Breast epithelium (tissue), 4 donors: ENCODE measurements at regions not wholly inside any gene's neighbourhood (a gene's known extent, or its start where the extent isn't known, plus 50 kb on each side); places are given as distances from the start of the nearest gene placed in this dataset.
"Not testable (repeated sequence)": the region's sequence is repeated elsewhere in the genome, so short reads cannot be mapped to it uniquely, and the experiment has no call there.

ENCODE experiments used
- DNase-seq, 2 donors: peaks; one replicate each; pipeline ENCODE4 v3.0.0-alpha.2; 2019; ENCODE audit warnings: low spot score in 2 of 2
- H3K27ac ChIP-seq, 2 donors: fragments of 200-600 bp; sonication (generic) in 1 of 2; one replicate each; pipeline ENCODE4 v1.5.1; 2016 to 2019; ENCODE audit warnings: mild to moderate bottlenecking in 1 of 2
- H3K27me3 ChIP-seq, 2 donors: fragments of 200-600 bp; sonication (generic) in 1 of 2; one replicate each; pipeline versions ENCODE4 v1.5.1 to v1.6.0; 2017 to 2019; ENCODE audit warnings: control low read depth in 1 of 2, mild to moderate bottlenecking in 1 of 2
- H3K36me3 ChIP-seq: fragments of 200-600 bp; one replicate; pipeline ENCODE4 v1.5.1; 2019
- H3K4me1 ChIP-seq, 2 donors: fragments of 200-600 bp; sonication (generic); one replicate each; pipeline ENCODE4 v1.5.1; 2016 to 2019; ENCODE audit warnings: control low read depth in 1 of 2
- H3K4me3 ChIP-seq, 3 donors: fragments of 200-600 bp; sonication (generic); 1 replicate in 2 of 3; 2 replicates in 1 of 3; pipeline ENCODE4 v1.5.1; 2016 to 2019; ENCODE audit warnings: mild to moderate bottlenecking in 3 of 3, moderate library complexity in 2 of 3
- H3K9me3 ChIP-seq, 2 donors: fragments of 200-600 bp; sonication (generic) in 1 of 2; one replicate each; pipeline ENCODE4 v1.5.1; 2016 to 2019; ENCODE audit warnings: control low read depth in 1 of 2
- POLR2A ChIP-seq: fragments of 450-650 bp; IDR thresholded peaks from one replicate; pipeline ENCODE4 v1.6.1; 2016; ENCODE audit warnings: antibody characterized with exemption, mild to moderate bottlenecking, moderate library complexity
- POLR2AphosphoS5 ChIP-seq, 3 donors: sonication (generic); formaldehyde crosslinking; IDR thresholded peaks; one replicate each; pipeline ENCODE4 v1.6.1; 2017; ENCODE audit warnings: antibody characterized with exemption in 3 of 3
- intact Hi-C: fragments of 100-400 bp; cut with DNase I; formaldehyde crosslinking; loops from one replicate; pipeline ENCODE4 v1.15.1; 2023; ENCODE audit warnings: low total_unique reads
- TF ChIP-seq, protein P1 (sequence below), 3 donors: fragments of 450-650 bp; IDR thresholded peaks; one replicate each; pipeline ENCODE4 v1.5.1; 2016 to 2017; ENCODE audit warnings: antibody characterized with exemption in 3 of 3, mild to moderate bottlenecking in 3 of 3, moderate library complexity in 3 of 3

DNA sequence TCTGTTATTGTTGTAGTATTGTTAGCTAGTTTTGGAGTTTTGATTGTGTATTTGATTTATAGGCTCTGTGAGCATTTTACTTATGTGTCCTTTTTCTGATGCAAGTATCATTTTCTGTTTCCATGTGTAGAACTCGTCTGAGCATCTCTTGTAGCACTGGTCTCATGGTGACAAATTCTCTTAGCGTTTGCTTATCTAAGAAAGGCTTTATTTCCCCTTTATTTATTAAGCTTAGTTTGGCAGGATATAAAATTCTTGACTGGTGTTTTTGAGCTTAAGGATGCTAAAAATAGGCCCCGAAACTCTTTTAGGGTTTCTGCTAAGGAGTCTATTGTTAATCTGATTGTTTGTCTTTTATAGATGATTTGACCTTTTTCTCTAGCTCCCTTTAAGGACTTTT, 57.6 kb upstream of the THUMPD2 start:
- Histone ChIP-seq H3K4me3 (no peak overlapping the region), H3K27me3 (no peaks in the 10 kb centered on the region), H3K9me3 (peaks cover 0 to 11% of the 10 kb centered on the region in 2 donors), H3K27ac (no peak overlapping the region), H3K4me1 (no peaks in the 10 kb centered on the region), H3K36me3 (no peaks in the 10 kb centered on the region)
- intact Hi-C loops: no loop called here
- TF ChIP-seq POLR2A: no peak
- TF ChIP-seq, protein P1, sequence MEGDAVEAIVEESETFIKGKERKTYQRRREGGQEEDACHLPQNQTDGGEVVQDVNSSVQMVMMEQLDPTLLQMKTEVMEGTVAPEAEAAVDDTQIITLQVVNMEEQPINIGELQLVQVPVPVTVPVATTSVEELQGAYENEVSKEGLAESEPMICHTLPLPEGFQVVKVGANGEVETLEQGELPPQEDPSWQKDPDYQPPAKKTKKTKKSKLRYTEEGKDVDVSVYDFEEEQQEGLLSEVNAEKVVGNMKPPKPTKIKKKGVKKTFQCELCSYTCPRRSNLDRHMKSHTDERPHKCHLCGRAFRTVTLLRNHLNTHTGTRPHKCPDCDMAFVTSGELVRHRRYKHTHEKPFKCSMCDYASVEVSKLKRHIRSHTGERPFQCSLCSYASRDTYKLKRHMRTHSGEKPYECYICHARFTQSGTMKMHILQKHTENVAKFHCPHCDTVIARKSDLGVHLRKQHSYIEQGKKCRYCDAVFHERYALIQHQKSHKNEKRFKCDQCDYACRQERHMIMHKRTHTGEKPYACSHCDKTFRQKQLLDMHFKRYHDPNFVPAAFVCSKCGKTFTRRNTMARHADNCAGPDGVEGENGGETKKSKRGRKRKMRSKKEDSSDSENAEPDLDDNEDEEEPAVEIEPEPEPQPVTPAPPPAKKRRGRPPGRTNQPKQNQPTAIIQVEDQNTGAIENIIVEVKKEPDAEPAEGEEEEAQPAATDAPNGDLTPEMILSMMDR (IDR thresholded peaks at IDR 0.05): no peak
- no peak for TF ChIP-seq POLR2AphosphoS5 (IDR thresholded peaks at IDR 0.05)
- DNase-seq: no peak

DNA sequence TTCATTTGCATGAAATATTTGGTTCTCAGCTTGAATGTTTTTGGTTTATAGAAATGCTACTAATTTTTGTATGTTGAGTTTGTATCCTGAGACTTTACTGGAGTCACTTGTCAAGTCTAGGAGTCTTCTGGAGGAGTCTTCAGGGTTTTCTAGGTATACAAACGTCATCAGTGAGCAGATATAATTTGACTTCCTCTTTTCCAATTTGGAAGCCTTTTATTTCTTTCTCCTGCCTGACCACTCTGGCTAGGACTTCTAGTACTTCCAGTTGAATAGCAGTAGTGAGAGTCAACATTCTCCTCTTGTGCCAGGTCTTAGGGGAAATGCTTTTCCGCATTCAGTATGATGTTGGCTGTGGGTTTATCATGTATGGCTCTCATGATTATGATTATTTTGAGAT, 55.4 kb upstream of the THUMPD2 start:
- intact Hi-C loops: no loop called here
- Histone ChIP-seq H3K4me1 (no peaks in the 10 kb centered on the region), H3K9me3 (peaks cover 0 to 11% of the 10 kb centered on the region in 2 donors), H3K4me3 (no peak overlapping the region), H3K27me3 (no peaks in the 10 kb centered on the region), H3K36me3 (no peaks in the 10 kb centered on the region), H3K27ac (no peak overlapping the region)
- TF ChIP-seq POLR2AphosphoS5 (IDR thresholded peaks at IDR 0.05): no peak
- TF ChIP-seq, protein P1 (IDR thresholded peaks at IDR 0.05): no peak
- TF ChIP-seq POLR2A: no peak
- no peak for DNase-seq

DNA sequence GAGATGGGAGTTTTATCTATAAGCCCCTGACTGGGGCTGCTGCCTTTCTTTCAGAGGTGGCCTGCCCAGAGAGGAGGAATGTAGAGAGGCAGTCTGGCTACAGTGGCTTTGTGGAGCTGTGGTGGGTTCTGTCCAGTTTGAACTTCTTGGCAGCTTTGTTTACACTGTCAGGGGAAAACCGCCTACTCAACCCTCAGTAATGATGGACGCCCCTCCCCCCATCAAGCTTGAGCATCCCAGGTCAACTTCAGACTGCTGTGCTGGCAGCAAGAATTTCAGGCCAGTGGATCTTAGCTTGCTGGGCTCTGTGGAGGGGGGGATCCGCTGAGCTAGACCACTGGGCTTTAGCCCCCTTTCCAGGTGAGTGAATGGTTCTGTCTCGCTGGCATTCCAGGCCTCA, 51.6 kb upstream of the THUMPD2 start:
- DNase-seq, H3K4me3 ChIP-seq, H3K36me3 ChIP-seq, H3K27me3 ChIP-seq, H3K27ac ChIP-seq, H3K9me3 ChIP-seq, intact Hi-C loops, H3K4me1 ChIP-seq: not testable (repeated sequence)
